Endothelial cell of umbilical vein (primary cell): ENCODE measurements at regions not wholly inside any gene's neighbourhood (a gene's known extent, or its start where the extent isn't known, plus 50 kb on each side); places are given as distances from the start of the nearest gene placed in this dataset.

Experiments
- BruUV-seq: library from RNA; stranded (reverse); fragments of 400-500 nt; replicated peaks from 2 replicates; lab custom pipeline; 2021; lab: Mats Ljungman, UMichigan
- CTCF ChIA-PET: fragments of 300-600, 350-600 bp; sonication (Branson Sonifier 250); formaldehyde crosslinking; loops from one replicate; lab custom pipeline; 2021; ENCODE audit warnings: antibody characterized with exemption, inconsistent platforms; lab: Charles Lee
- POLR2A ChIA-PET: fragments of 300-600, 350-600 bp; sonication (Branson Sonifier 250); formaldehyde crosslinking; loops from one replicate; lab custom pipeline; 2021; ENCODE audit warnings: antibody characterized with exemption, inconsistent platforms; lab: Charles Lee
- DNase-seq: peaks from one replicate; pipeline ENCODE4 v3.0.0-alpha.2; 2011; ENCODE audit warnings: low read depth, low spot score
- FAIRE-seq: peaks from 2 replicates; lab custom pipeline; 2011; peaks lifted over from hg19 to GRCh38; lab: Jason Lieb, UNC
- H2AFZ ChIP-seq: 2 replicates; pipeline ENCODE4 v1.6.0; 2012; ENCODE audit warnings: low read depth, low read length, control low read depth, inconsistent platforms
- H3K27ac ChIP-seq: 2 replicates; pipeline ENCODE4 v1.5.1; 2011; ENCODE audit warnings: low read depth, mild to moderate bottlenecking, control low read depth, low read length, moderate library complexity; ENCODE audit not compliant: insufficient read depth
- H3K27me3 ChIP-seq, 2 experiments: 2 replicates each; pipeline versions ENCODE4 v1.6.0 to v1.6.1; 2011; ENCODE audit warnings: low read length in 2 of 2, mixed read lengths in 1 of 2; ENCODE audit not compliant: control insufficient read depth in 2 of 2, insufficient read depth in 2 of 2
- H3K36me3 ChIP-seq, 2 experiments: 2 replicates in 1 of 2; 3 replicates in 1 of 2; pipeline ENCODE4 v1.5.1; 2011; ENCODE audit warnings: low read length in 2 of 2, mild to moderate bottlenecking in 1 of 2, moderate library complexity in 1 of 2; ENCODE audit not compliant: control insufficient read depth in 2 of 2, insufficient read depth in 2 of 2; ENCODE audit errors: extremely low read depth in 1 of 2
- H3K4me1 ChIP-seq: 3 replicates; pipeline ENCODE4 v1.5.1; 2011; ENCODE audit warnings: mild to moderate bottlenecking, low read length; ENCODE audit not compliant: control insufficient read depth, insufficient read depth; ENCODE audit errors: extremely low read depth
- H3K4me2 ChIP-seq: 2 replicates; pipeline ENCODE4 v1.6.1; 2011; ENCODE audit warnings: low read length, control low read depth, mixed read lengths; ENCODE audit not compliant: insufficient read depth
- H3K4me3 ChIP-seq, 3 experiments: fragments of 200-600 bp in 1 of 3; sonication (generic), shearing (Covaris generic) in 1 of 3; replicated peaks in 1 of 3; 2 replicates each; pipeline ENCODE4 v1.5.1; 2011 to 2016; ENCODE audit warnings: control low read depth in 3 of 3, low read length in 3 of 3, mild to moderate bottlenecking in 2 of 3, inconsistent platforms in 1 of 3, low read depth in 1 of 3, moderate library complexity in 1 of 3; ENCODE audit not compliant: insufficient read depth in 1 of 3
- H3K79me2 ChIP-seq: 2 replicates; pipeline ENCODE4 v1.6.0; 2012; ENCODE audit warnings: low read length, inconsistent platforms; ENCODE audit not compliant: control insufficient read depth, insufficient read depth
- H3K9ac ChIP-seq: replicated peaks from 2 replicates; pipeline ENCODE3; 2011; ENCODE audit warnings: low read length, control low read depth; ENCODE audit not compliant: insufficient read depth; ENCODE audit errors: extremely low read depth
- H3K9me1 ChIP-seq: replicated peaks from 3 replicates; pipeline ENCODE4 v1.6.0; 2011; ENCODE audit warnings: mild to moderate bottlenecking, low read length; ENCODE audit not compliant: control insufficient read depth, insufficient read depth; ENCODE audit errors: extremely low read depth
- H3K9me3 ChIP-seq: replicated peaks from 2 replicates; pipeline ENCODE4 v1.5.1; 2012; ENCODE audit warnings: low read length, inconsistent platforms; ENCODE audit not compliant: control insufficient read depth, insufficient read depth
- H4K20me1 ChIP-seq: replicated peaks from 2 replicates; pipeline ENCODE3; 2011; ENCODE audit warnings: mild to moderate bottlenecking, low read length; ENCODE audit not compliant: control insufficient read depth, insufficient read depth; ENCODE audit errors: extremely low read depth
- CTCF ChIP-seq, 2 donors: IDR thresholded peaks; 1 replicate in 1 of 2; 2 replicates in 1 of 2; pipeline ENCODE4 v1.5.1; 2011; ENCODE audit warnings: low read length in 2 of 2, mild to moderate bottlenecking in 2 of 2, moderate library complexity in 2 of 2, control low read depth in 1 of 2, inconsistent platforms in 1 of 2, low read depth in 1 of 2; ENCODE audit not compliant: insufficient read depth in 1 of 2; ENCODE audit errors: extremely low read depth in 1 of 2
- EZH2 ChIP-seq: IDR thresholded peaks from 2 replicates; pipeline ENCODE4 v1.6.1; 2012; ENCODE audit warnings: borderline replicate concordance, low read depth, mild to moderate bottlenecking, moderate library complexity, low read length, inconsistent platforms; ENCODE audit not compliant: severe bottlenecking
- FOS ChIP-seq: IDR thresholded peaks from 2 replicates; pipeline ENCODE4 v1.6.1; 2011; ENCODE audit warnings: mild to moderate bottlenecking, low read length, moderate library complexity, borderline replicate concordance; ENCODE audit not compliant: insufficient read depth
- GATA2 ChIP-seq: IDR thresholded peaks from 2 replicates; pipeline ENCODE4 v1.7.0; 2011; ENCODE audit warnings: low read depth, mild to moderate bottlenecking, moderate library complexity, mixed read lengths, low read length; ENCODE audit not compliant: insufficient read length, insufficient read depth
- JUN ChIP-seq: IDR thresholded peaks from 2 replicates; pipeline ENCODE4 v1.6.1; 2011; ENCODE audit warnings: borderline replicate concordance, low read depth; ENCODE audit not compliant: insufficient read length, insufficient read depth
- MAX ChIP-seq: IDR thresholded peaks from 2 replicates; pipeline ENCODE4 v1.6.1; 2011; ENCODE audit not compliant: insufficient read depth, insufficient read length
- MYC ChIP-seq: IDR thresholded peaks from one replicate; pipeline ENCODE4 v1.6.1; 2011; ENCODE audit warnings: mild to moderate bottlenecking, low read depth, low read length
- POLR2A ChIP-seq: IDR thresholded peaks from 2 replicates; pipeline ENCODE4 v1.6.1; 2012; ENCODE audit warnings: low read depth, mild to moderate bottlenecking, control low read depth, low read length
- POLR2AphosphoS5 ChIP-seq: IDR thresholded peaks from 2 replicates; pipeline ENCODE4 v1.6.1; 2012; ENCODE audit warnings: low read depth, mild to moderate bottlenecking, control low read depth, low read length, moderate library complexity; ENCODE audit not compliant: insufficient read depth
- dilution Hi-C: fragments of 300-500 bp; cut with MboI; formaldehyde crosslinking; loops from one replicate; pipeline ENCODE4 v1.15.0; 2019; ENCODE audit warnings: low sequenced_read_pairs; ENCODE audit not compliant: extremely low pct_ligation_motif_present
- intact Hi-C: fragments of 100-400 bp; cut with micrococcal nuclease; formaldehyde crosslinking; loops from one replicate; pipeline ENCODE4 v1.10.0; 2022

- TF ChIP-seq EZH2 = no peak
- no peak for TF ChIP-seq MYC
- TF ChIP-seq MAX = no peak
- no peak for TF ChIP-seq CTCF (IDR thresholded peaks at IDR 0.05; ENCODE audit: extremely low read depth in 1 of 2, insufficient read depth in 1 of 2, low read depth in 1 of 2, low read length in 2 of 2)
- TF ChIP-seq GATA2 = no peak
- no peak for TF ChIP-seq POLR2AphosphoS5
- no peak for TF ChIP-seq FOS
- no peak for TF ChIP-seq POLR2A
- TF ChIP-seq JUN = no peak
- no peak overlapping the region for H3K27ac ChIP-seq
- intact Hi-C loops (loop anchor here (2.0 kb wide), 1 partner anchor 759 kb away; no protein-coding TSS in a partner anchor), dilution Hi-C loops (no loop called here)
- CTCF ChIA-PET = no interaction called here
- no peak overlapping the region for H3K4me3 ChIP-seq
- no peaks in the 10 kb centered on the region for H3K79me2 ChIP-seq
- no peak overlapping the region for H3K9ac ChIP-seq
- BruUV-seq = no TSS peak
- FAIRE-seq (no peak), DNase-seq (no peak)
- POLR2A ChIA-PET = no interaction called here
- no peak overlapping the region for H3K4me2 ChIP-seq
- H3K9me3 ChIP-seq = no peaks in the 10 kb centered on the region
- no peaks in the 10 kb centered on the region for H3K36me3 ChIP-seq
- H3K27me3 ChIP-seq = no peaks in the 10 kb centered on the region
- no peaks in the 10 kb centered on the region for H4K20me1 ChIP-seq
- H3K9me1 ChIP-seq = no peaks in the 10 kb centered on the region
- H3K4me1 ChIP-seq = peaks cover 10% of the 10 kb centered on the region
- no peak overlapping the region for H2AFZ ChIP-seq
Measured at GRCh38 chr18:55857956-55858355, 270.0 kb upstream of the TCF4 start.
